CD1c-positive myeloid dendritic cell (primary cell): ENCODE measurements at regions not wholly inside any gene's neighbourhood (a gene's known extent, or its start where the extent isn't known, plus 50 kb on each side); places are given as distances from the start of the nearest gene placed in this dataset.
"Not testable (repeated sequence)": the region's sequence is repeated elsewhere in the genome, so short reads cannot be mapped to it uniquely, and the experiment has no call there.

Experiments
- DNase-seq: peaks from one replicate; pipeline ENCODE4 v3.0.0-alpha.2; 2016; ENCODE audit errors: extremely low spot score

GRCh38 chr2:78710632-78711375 is 314.7 kb upstream of the REG3G start:
- DNase-seq: no peak

GRCh38 chr2:78715293-78715692 is 310.2 kb upstream of the REG3G start:
- no peak for DNase-seq

DNA sequence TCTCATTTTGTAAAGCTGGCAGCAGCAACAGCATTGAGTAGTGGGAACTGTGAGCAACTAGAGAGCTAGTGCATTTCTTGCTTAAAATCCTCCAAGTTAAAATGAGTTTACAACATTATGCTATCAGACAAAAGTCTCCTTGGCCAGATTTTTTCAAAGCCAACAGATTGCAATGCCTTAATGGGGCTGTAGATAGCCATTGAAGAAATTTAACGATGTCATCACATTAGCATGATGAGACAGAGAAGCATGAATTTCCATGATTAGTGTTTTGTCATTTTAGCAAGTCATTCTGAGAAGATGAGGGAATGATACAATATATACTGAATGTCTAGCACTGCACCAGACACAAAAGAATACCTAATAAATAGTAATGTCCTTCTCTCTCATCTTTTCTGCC is 307.5 kb upstream of the REG3G start:
- DNase-seq: no peak

DNA sequence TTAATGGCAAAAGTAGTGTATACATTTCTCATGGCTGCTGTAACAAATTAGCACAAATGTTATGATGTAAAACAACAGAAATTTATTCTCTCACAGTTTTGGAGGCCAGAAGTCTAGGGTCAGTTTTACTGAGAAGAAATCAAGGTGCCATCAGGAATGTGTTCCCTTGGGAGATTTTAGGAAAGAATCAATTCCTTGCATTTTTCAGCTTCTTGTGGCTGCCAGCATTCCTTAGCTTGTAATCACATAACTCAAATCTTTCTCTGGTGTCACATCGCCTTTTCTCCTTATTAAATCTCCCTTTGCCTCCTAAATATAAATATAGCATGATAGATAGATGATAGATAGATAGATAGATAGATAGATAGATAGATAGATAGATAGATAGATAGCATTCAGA is 307.0 kb upstream of the REG3G start:
- no peak for DNase-seq

- no peak for DNase-seq
Measured at GRCh38 chr2:78721355-78722033, 304.0 kb upstream of the REG3G start.

- no peak for DNase-seq
Measured at GRCh38 chr2:78734221-78734620, 291.3 kb upstream of the REG3G start.

GRCh38 chr2:78739282-78739681 is 286.2 kb upstream of the REG3G start:
- no peak for DNase-seq

DNA sequence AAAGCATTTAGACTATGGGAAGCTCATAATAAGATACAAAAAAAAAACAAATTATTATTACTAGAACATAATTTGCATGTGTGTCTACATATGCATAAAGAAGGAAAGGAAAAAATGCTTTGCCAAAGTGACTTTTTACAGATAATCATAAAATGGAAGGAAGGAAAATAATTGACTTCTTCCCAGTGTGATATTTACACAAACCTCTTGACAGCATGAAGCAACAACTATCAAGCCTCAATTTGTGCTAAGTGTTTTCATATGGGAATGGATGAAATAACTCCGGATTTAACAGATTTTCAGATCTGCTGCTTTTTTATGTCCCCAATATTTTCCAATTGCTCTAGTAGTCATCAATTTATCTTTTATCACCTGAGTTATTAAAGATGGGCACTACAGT is 275.9 kb upstream of the REG3G start:
- no peak for DNase-seq

- DNase-seq: no peak
Measured at GRCh38 chr2:78750219-78750618, 275.3 kb upstream of the REG3G start.

DNA sequence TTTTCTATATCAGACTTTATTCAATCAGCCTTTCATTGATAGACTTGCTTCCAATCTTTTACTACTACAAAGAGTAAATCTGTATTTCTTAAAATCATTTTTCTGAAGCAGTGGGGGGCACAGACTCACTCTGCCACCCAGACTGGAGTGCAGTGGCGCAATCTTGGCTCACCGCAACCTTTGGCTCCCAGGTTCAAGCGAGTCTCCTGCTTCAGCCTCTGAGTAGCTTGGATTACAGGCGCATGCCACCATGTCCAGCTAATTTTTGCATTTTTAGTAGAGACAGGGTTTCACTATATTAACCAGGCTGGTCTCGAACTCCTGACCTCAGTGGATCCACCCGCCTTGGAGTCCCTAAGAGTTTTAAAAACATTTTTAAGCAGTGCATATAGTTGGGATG is 270.6 kb upstream of the REG3G start:
- DNase-seq: no peak

- DNase-seq: no peak
Measured at GRCh38 chr2:78757191-78757590, 268.3 kb upstream of the REG3G start.

- no peak for DNase-seq
Measured at GRCh38 chr2:78757640-78758039, 267.9 kb upstream of the REG3G start.

DNA sequence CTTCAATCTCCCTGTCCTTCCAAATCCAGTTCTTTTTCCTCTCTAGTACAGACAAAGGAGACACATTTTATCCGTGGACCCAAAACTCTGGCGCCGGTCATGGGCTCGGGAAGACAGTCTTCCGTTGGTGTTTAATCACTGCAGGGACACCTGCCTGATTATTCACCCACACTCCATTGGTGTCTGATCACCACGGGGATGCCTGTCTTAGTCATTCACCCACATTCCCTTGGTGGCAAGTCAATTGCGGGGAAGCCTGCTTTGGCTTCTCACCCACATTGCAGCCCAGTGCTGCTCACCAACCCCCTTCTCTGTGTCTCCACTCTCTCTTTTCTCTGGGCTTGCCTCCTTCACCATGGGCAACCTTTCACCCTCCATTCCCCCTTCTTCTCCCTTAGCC is 266.7 kb upstream of the REG3G start:
- DNase-seq: not testable (repeated sequence)

GRCh38 chr2:78766459-78766858 is 259.0 kb upstream of the REG3G start:
- no peak for DNase-seq

GRCh38 chr2:78768016-78768415 is 257.5 kb upstream of the REG3G start:
- no peak for DNase-seq

DNA sequence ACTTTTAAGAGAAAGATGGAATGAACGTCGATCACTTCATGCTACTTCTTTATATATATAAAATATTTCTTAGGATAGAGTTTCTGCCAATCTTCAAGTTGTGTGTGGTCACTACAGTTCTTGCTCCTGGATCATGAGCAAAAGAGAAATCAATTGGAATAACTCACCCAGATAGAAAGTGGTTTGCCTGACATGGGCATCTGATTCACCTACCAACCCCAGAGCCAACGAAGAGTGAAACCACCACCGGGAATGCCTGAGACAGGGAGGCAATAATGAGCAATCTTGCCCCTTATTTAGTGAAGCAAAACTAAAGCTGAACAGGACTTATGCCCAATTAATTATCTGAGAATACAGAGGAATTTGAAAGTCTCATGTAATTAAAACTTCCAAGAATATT is 250.2 kb upstream of the REG3G start:
- DNase-seq: no peak

GRCh38 chr2:78778756-78779510 is 246.6 kb upstream of the REG3G start:
- DNase-seq: no peak

- DNase-seq: no peak
Measured at GRCh38 chr2:78779761-78780160, 245.7 kb upstream of the REG3G start.

DNA sequence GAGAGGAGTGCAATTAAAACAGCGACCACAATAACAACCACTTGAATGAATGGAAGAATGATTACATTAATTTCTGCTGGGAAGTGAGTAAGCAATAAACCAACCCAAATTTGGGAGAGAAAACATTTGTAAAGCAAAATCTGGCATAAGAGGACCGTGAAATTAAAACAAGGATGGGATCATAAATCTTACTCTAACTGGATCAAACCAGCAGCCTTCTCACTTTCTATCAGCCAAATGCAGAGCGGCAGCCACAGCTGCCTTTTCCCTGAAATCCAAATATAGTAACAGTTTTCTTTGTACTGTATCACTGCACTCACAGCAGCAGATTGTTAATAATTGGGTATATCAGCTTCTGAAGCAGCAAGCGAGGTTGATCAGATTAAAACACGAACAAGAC is 245.2 kb upstream of the REG3G start:
- no peak for DNase-seq

- no peak for DNase-seq
Measured at GRCh38 chr2:78780864-78781583, 244.5 kb upstream of the REG3G start.

DNA sequence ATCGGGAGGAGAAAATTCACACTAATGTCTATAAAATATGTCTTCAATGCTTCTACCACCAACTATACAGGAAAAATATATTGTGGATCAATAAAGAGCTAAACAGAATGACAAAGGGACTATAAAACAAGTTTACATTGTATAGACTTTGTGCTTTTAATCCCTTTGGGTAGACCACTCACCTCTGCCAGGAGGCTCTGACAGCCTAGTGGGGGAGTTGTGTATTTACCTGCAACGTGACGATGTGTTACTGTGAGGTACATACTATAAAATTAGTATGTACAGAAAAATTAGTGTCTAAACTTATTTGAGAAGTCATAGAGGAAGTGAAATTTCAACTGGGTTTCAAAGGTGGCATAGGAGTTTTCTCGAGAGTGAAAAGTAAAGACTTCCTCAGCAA is 243.3 kb upstream of the REG3G start:
- DNase-seq: no peak

DNA sequence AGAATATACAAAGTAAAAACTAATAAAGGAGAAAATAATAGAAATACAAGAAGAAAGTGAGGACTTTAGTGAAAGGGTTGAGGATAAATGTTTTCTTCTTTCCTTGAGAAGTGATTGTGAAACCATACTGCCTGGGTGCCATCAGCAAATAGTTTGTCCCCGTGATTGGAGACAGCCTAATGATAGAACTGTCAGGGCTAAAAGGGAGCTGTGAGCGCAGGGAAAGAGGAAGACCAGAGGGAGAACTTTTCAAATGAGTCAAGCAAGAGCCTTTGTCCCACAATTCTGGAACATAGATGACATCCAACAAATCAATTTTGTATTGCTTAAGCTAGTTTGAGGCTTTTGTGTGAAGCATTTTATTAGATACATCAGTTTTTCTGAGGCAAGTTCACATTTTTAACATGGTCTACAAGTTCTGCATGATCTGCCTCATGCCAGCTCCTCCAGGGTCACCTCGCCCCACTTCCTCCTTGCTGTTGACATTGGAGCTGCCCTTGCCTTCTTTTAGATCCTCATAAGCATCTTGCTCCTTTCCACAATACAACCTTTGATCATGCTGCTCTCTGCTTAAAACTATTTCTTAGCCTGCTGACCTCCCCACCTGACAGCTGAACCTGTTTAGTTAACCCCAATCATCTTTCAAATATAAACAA is 213.4 kb upstream of the REG3G start:
- DNase-seq: peak; percentile 9
